ENCODE measurements at regions not wholly inside any gene's neighbourhood (a gene's known extent, or its start where the extent isn't known, plus 50 kb on each side); places are given as distances from the start of the nearest gene placed in this dataset.
"Not testable (repeated sequence)": the region's sequence is repeated elsewhere in the genome, so short reads cannot be mapped to it uniquely, and the experiment has no call there.

DNA sequence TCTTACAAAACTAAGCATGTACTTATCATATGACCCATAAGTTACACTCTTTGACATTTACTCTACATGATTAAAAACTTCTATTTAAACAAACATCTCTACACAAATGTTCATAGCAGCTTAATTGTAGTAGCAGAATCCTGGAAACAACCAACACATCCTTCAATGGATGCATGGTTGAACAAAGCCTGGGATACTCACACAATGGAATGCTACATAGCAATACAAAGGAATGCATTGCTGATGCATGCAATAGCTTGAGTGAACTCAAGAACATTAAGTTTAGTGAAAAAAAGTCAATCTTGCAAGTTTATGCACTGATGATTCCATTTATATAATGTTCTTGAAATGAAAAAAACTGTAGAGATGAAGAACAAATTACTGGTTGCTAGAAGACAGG lies 686.9 kb downstream of the LRRIQ3 start:
- H3K4me3 ChIP-seq (ENCODE audit: low read depth, low read length): no peak overlapping the region

DNA sequence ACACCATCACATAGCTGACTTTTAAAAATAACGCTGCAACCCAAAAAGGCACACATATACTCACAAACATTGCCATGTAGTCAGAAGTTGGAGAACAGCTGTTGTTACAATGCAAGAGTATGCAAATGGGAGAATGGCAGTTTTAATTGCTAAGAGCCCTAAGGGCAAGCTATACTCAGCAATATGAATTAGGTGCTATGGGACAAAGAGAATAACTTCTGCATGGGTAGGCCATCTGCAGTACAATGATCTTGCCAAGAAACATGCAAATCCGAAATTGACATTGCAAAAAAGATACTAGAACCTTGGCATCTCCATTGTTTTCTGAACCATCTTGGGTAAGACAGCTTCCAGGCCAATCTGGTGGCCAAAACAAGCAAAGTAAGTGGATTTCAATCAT lies 697.8 kb downstream of the LRRIQ3 start:
- H3K4me3 ChIP-seq (ENCODE audit: low read depth, low read length): no peak overlapping the region

DNA sequence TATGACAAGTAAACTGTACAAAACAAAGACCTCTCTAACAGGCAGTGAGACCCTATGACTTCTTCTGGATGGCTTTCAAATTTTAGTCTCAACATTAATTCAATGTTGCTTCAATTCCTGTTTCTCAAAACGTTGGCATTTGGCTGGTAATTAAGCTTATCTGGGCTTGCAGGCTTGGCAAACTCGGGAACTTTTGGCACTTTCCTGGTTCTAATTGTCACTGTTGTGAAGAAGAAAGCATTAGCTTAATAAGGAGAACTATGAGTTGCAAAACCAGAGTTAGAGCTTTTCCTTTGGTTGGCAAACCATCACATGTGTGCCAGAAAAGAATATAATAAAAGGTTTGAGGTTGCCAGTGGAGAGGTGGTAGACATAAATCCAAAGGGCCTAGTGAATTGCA lies 698.3 kb downstream of the LRRIQ3 start:
- no peak overlapping the region for H3K4me3 ChIP-seq (ENCODE audit: low read depth, low read length)

DNA sequence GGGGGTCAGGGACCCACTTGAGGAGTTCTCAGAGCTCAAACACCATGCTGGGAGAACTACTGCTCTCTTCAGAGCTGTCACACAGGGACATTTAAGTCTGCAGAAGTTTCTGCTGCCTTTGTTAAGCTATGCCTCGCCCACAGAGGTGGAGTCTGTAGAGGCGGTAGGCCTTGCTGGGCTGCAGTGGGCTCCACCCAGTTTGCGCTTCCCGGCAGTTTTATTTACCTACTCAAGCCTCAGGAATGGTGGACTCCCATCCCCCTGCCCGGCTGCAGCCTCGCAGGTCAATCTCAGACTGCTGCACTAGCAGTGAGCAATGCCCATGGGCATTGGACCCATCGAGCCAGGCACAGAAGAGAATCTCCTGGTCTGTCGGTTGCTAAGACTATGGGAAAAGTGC lies 706.4 kb downstream of the LRRIQ3 start:
- H3K4me3 ChIP-seq (ENCODE audit: low read depth, low read length): no peak overlapping the region

DNA sequence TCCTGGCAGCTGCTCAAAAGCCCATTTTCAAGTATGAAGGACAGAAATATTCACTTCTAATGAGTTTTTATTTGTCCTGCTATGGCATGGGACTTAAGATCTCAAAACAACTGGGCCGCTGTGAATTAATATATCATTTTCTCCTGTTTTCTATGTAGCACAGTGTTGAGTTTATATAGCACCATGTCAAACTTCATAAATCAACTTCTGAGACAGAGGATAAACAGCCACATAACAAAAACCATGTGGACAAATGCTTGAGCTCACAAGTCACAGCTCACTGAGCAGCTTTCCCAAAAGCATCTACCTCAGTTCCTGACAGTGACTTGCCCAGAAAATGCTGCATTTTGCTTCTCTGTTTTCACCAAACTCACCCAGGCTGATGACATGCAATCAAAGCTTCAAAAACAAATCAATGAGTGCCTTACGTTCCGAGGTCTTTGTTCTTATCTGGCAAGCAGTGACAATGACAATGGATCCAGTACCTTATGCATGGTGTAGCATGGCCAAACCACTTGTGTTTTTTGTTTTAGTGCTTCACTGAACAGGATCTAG lies 722.6 kb downstream of the LRRIQ3 start:
- no peak overlapping the region for H3K4me3 ChIP-seq (ENCODE audit: low read depth, low read length)

DNA sequence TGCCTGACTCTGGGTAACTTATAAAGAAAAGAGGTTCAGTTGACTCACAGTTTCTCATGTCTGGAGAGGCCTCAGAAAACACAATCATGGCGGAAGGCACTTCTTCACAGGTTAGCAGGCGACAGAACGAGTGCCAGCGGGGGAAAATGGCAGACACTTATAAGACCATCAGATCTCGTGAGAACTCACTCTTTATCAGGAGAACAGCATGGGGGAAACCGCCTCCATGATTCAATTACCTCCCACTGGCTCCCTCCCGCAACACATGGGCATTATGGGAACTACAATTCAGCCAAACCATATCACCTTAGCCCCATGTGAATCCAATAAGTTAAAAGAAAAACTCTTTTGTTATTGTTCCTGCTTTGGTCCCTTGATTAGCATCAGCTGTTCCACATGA lies 725.2 kb downstream of the LRRIQ3 start:
- H3K4me3 ChIP-seq (ENCODE audit: low read depth, low read length): no peak overlapping the region

DNA sequence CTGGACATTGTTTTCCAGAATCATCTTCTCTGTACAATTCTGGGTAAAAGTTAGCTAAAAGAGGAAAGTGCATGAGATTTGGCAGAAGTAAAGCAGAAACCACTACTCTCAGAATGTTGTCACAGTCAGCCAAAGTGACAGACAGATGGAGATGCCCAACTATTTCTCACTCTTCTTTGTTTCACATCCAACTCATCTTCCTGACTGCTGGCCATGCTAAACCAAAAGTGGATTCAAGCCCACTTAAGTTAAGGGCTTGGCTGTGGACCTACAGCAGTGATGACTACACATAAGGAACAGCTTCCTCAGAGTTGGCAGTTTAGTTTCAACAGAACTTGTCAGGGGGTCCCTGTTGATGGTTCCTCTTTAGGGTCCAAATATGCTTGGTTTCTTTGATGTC lies 730.2 kb downstream of the LRRIQ3 start:
- no peak overlapping the region for H3K4me3 ChIP-seq (ENCODE audit: low read depth, low read length)

DNA sequence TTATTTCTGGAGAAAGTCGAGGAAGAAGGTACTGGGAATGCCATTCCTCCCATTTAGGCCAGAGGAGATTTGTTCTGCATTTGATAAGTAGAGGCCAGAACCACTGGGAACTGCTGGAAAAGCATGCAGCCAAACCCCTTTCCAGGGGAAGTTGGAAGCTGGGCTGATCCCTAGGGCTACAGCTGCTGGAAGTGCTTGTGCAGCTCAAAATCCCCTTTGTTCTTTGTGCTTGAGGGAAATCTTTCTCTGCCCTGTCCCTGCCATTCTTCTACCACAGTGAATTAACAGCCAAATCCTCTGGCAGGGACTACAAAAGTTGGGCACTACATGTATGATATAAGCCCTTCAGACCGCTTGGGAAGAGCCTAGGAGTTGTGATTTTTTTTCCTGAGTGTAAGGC lies 734.1 kb downstream of the LRRIQ3 start:
- H3K4me3 ChIP-seq (ENCODE audit: low read depth, low read length): no peak overlapping the region

DNA sequence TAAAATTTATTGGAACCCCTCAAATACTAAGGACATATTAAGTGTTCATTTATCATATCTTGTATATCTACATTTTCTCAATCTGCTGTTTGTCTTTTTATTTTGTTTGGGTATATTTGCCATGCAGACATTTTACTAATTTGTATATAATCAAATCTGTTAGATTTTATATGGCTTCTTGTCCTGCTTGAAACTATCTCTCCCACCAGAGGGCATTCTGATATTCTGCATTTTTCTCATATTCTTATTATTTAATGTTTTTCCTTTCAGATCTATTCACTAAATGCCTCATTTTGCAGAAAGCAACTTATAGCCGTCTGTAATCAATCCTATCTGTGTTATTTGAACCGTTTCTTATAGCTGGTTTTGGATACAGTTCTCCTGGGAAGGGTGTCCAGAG lies 745.5 kb downstream of the LRRIQ3 start:
- no peak overlapping the region for H3K4me3 ChIP-seq (ENCODE audit: low read depth, low read length)

DNA sequence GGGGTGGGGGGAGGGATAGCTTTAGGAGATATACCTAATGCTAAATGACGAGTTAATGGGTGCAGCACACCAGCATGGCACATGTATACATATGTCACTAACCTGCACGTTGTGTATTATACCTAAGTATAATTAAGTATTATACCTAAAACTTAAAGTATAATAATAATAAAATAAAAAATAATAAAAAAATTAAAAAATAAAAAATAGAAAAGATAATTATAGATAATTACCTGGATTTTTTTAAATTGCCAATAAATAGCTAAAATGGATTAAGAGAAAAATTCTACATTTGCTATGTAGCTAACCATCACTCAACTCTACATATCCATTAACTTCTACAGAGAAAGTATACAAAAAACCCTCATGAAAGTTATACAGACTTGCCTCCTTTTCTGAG lies 747.3 kb downstream of the LRRIQ3 start:
- H3K4me3 ChIP-seq (ENCODE audit: low read depth, low read length): not testable (repeated sequence)

DNA sequence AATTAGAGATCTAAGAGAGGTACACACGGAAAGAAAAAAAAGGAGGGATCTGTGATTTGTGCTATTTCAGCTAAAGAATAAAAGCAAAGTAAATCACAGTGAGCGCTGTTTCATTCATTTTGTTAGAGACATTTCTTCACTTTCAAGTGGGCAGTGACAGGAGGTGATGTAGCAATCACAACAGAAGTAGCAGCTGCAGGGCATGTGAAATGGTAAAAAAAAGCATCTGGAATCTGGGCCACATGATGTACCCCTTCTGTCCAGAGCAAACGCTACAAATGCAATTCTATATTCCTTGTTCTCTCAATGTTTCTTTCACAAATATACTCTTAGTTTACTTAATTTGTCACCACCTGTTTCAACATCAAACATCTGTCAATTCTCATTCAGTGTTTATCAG lies 786.5 kb downstream of the LRRIQ3 start:
- no peak overlapping the region for H3K4me3 ChIP-seq (ENCODE audit: low read depth, low read length)

DNA sequence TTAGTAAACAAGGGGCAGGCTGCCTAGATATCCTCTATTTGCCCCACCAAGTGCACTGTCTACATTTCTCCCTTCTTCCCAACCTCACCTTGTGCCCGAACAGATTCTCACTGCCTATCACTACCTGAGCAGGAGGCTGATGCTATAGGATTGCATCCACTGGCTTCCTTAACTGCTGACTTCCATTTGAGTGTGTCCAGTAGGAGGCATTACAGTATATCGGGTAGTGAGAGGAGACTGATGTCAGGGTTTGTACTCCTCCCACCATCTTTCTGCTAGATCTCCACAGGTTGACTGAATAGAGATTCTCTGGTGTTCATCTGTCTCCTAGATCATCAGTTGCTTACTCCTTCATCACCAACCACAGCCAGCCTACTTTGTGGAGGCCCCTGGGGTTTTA lies 796.3 kb downstream of the LRRIQ3 start:
- H3K4me3 ChIP-seq (ENCODE audit: low read depth, low read length): no peak overlapping the region

DNA sequence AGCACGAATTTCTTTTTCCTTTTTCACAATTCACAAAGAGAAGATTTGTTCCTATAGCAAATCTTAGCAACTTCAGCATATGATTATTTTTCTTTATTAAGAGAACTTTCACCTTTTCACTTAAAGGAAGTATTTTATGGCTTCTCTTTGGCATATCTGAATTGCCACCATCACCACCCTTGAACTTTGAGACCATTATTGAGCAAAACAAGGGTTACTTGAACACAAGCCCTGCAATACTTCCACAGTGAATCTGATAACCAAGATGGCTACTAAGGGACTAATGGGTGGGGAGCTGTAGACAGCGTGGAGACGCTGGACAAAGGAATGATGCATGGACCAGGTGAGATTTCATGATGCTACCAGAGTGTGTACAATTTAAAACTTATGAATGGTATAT lies 815.0 kb downstream of the LRRIQ3 start:
- H3K4me3 ChIP-seq (ENCODE audit: low read depth, low read length): no peak overlapping the region

DNA sequence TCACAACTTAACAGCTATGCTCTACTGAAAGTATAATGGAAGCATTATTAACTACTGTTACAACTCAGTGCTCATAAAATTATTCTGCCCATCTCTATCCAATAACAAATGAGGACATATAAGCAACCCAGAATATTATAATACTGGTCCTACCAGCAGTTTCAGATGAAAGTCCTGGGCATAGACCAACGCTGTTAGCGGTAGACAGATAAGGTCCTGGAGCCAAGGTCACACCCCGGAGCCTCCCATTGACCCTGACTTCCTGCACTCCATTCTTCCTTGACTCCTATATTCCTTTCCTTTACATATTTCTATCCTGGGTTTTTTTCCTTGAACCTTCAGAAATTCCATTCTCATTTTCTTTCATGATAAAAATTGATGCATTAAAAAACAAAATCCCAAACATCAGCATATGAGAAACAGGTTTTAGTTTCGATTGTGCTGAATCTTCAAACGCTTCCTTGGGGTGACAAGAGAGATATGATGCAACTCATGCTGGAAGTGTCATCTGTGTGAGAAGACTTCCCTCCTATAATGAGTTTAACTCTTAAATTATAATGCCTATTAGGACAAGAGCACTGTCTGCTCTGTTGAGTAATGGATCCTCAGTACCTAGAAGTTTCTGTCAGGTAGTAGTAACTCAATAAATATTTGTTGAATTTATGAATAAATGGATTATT lies 831.1 kb downstream of the LRRIQ3 start:
- H3K4me3 ChIP-seq (ENCODE audit: low read depth, low read length): no peak overlapping the region

DNA sequence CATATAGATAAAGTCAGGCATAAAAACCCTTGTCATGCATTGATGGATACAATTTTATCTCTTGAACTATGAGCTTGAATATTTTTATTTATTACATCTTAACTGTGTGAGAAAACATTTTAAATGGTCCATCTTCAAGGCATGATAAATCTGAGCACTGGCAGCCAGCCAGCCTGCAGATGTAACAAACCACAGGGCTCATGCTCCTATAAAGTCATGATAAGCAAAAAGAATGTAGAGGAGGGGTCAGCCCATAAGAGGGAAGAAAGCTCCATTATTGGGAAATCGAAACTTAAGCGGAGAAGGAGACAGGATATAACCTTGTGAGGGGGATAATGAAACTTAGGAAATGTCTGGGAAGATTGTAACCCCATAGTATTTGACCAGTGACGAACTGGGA lies 839.0 kb downstream of the LRRIQ3 start:
- no peak overlapping the region for H3K4me3 ChIP-seq (ENCODE audit: low read depth, low read length)

DNA sequence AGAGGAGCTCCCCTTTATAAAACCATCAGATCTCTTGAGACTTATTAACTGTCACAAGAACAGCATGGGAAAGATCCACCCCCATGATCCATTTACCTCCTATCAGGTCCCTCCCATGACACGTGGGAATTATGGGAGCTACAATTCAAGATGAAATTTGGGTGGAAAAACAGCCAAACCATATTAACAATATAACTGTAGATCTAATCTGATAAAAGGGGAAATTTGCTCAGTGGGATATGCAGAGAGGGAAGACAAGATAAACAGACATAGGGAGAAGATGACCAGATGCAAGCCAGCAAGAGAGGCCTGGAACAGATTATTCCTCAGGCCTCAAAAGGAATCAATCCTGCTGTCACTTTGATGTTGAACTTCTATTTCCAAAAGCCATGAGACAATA lies 841.5 kb downstream of the LRRIQ3 start:
- H3K4me3 ChIP-seq (ENCODE audit: low read depth, low read length): no peak overlapping the region

DNA sequence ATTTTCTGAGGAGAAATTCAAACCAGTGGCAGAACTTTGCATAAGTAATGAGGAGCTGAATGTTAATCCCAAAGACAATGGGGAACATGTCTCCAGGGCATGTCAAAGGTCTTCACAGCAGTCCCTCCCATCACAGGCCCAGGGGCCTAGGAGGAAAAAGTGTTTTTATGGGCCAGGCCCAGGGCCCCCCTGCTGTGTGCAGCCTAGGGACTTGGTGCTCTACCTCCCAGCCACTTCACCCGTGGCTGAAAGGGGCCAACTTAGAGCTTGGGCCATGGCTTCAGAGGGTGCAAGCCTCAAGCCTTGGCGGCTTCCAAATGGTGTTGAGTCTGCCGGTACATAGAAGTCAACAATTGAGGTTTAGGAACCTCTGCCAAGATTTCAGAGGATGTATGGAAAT lies 854.0 kb downstream of the LRRIQ3 start:
- no peak overlapping the region for H3K4me3 ChIP-seq (ENCODE audit: low read depth, low read length)

DNA sequence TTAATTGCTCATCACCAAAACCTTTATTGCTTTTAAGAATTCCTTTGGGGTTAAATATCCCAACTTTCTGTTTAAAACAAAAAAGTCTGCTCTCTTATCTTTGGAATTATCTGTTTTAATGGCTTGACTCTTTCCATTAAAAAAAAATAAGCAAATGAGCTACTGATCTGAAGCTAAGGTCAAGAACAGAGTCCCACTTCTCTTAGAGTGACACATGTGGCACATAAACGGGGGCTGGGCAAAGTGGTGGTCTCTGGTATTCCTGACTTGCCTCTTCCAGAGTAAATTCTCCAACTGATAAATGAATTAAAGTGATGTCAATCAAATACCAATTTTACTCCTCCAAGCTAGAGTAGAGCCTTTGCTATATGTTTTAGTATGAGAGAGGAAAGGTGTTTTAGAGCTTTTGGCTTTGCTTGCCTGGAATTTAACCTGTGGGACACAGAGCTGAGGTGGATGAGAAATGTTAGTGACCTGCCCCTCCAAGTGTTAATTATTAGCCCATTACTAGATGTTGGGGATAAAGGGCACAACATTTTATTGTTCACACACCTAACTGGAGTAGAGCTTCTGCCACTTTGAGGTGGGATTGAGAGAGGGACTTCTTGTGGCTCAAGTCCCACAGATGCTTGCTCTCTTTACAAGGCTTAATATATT lies 864.0 kb downstream of the LRRIQ3 start:
- H3K4me3 ChIP-seq (ENCODE audit: low read depth, low read length): no peak overlapping the region

DNA sequence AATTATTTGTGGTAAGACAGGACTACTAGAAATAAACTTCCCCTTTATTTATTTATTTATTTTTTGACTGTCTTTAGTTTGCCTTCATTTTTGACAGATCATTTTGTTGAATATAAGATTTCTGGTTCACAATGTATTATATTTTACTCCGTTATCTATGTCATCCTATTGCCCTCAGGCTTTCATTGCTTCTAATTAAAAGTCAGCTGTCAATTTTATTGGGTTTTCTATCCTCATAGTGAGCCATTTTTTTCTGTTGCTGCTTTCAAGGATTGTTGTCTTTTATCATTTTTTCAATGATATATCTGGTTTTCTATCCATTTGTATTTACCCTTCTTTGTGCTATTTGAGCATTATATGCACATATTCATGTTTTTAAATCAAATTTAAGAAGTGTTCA lies 866.2 kb downstream of the LRRIQ3 start:
- H3K4me3 ChIP-seq (ENCODE audit: low read depth, low read length): no peak overlapping the region

DNA sequence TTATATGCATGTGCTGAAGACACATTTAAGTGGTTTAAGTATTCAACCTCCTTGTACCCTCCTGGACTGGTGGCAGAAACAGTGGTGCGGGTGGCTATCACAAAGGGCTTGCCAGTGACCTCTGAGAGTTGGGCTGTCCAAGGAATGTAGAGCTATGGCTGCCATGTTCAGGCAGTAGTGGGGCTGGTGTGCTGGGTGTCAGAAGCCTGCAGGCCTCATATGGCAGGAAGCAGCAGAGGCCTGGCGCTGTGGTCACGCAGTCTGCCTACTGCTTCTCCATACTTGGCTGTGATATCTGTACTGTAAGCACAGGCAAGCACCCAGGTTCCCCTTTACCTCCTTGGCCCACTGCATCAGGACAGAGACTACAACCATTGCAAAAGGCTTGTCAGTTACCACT lies 870.0 kb downstream of the LRRIQ3 start:
- H3K4me3 ChIP-seq (ENCODE audit: low read depth, low read length): no peak overlapping the region

DNA sequence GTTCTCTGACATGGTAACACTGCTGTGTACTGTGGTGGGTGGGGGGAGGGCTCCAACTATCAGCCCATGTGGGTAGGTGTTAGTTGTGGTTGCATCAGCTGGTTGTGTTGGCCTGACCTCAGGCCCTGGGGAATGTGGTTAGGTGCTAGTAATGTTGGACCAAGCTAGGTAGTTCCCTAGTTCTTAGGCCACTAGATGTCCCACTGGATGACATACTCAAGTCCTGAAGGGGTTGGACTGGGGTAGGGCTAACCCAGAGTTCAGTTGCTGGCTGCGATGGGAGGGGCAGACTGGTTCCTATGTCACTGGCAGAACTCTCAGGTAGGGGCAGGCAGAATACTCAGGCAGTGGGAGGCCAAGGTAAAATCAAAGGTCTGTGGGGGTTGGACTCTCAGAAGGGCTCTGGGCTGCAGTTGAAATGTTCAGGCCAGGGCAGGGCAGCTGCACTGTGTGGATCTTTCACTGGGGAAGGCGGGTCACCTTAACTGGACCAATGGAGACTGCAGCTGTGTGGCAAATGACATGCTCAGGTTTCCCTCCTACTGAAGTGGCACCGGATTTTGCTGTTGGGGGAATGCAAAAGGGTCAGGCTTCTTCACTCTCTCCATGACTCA lies 870.7 kb downstream of the LRRIQ3 start:
- no peak overlapping the region for H3K4me3 ChIP-seq (ENCODE audit: low read depth, low read length)

DNA sequence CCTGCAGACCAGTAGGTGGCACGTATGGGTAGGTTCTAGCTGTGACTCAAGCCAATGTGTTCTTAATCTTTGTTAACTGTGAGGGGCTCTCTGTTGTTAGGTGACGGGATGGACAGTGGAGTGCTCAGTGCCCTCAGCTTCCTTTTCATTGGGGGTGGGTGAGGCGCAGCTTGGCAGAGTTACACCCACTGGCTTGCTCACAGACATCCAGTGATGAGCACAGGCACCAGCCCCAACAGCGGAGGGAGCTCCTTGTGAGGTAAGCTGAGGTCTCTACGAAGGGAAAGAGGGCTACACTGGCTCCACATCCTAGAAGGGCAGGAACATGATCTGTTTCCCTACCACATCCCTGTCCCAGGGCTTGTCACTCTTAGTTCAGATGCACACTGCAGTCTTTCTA lies 871.3 kb downstream of the LRRIQ3 start:
- no peak overlapping the region for H3K4me3 ChIP-seq (ENCODE audit: low read depth, low read length)

All from iPS-11a (cell line).